ENCODE measurements at regions not wholly inside any gene's neighbourhood (a gene's known extent, or its start where the extent isn't known, plus 50 kb on each side); places are given as distances from the start of the nearest gene placed in this dataset.

- 36 to 51% (median 47%) methylated on average over 5 of the region's 5 CpGs for WGBS, 3 donors
- Histone ChIP-seq H3K27me3 (ENCODE audit: control insufficient read depth in 3 of 3, insufficient read depth in 3 of 3, low read length in 3 of 3) (no peaks in the 10 kb centered on the region), H3K36me3 (ENCODE audit: control insufficient read depth in 3 of 3, insufficient read depth in 2 of 3, low read depth in 1 of 3, low read length in 3 of 3) (no peaks in the 10 kb centered on the region), H3K4me3 (ENCODE audit: low read depth in 1 of 3, low read length in 3 of 3) (no peak overlapping the region), H3K4me1 (ENCODE audit: control insufficient read depth in 3 of 3, insufficient read depth in 2 of 3, low read depth in 1 of 3, low read length in 2 of 3) (no peaks in the 10 kb centered on the region), H3K9me3 (ENCODE audit: control insufficient read depth in 2 of 2, insufficient read depth in 1 of 2, low read depth in 1 of 2, low read length in 1 of 2) (no peaks in the 10 kb centered on the region), H3K27ac (ENCODE audit: low read depth in 1 of 3, low read length in 2 of 3) (no peak overlapping the region)
- peak; percentile 67 for FAIRE-seq
- DNase-seq, result peak; percentile 58 to 60
These were observed 299.0 kb downstream of the KLF12 start for GRCh38 chr13:73835138-73835721.

GRCh38 chr13:73833325-73834070, 300.7 kb downstream of the KLF12 start:
- H3K27ac ChIP-seq (ENCODE audit: low read depth in 1 of 3, low read length in 2 of 3), result no peak overlapping the region
- 83 to 91% (median 84%) methylated on average over 7 of the region's 7 CpGs for WGBS, 3 donors
- FAIRE-seq (no peak), DNase-seq (no peak)
- H3K4me1 ChIP-seq (ENCODE audit: control insufficient read depth in 3 of 3, insufficient read depth in 2 of 3, low read depth in 1 of 3, low read length in 2 of 3), result no peaks in the 10 kb centered on the region
- H3K36me3 ChIP-seq (ENCODE audit: control insufficient read depth in 3 of 3, insufficient read depth in 2 of 3, low read depth in 1 of 3, low read length in 3 of 3), result no peaks in the 10 kb centered on the region
- H3K27me3 ChIP-seq (ENCODE audit: control insufficient read depth in 3 of 3, insufficient read depth in 3 of 3, low read length in 3 of 3), result no peaks in the 10 kb centered on the region
- no peaks in the 10 kb centered on the region for H3K9me3 ChIP-seq (ENCODE audit: control insufficient read depth in 2 of 2, insufficient read depth in 1 of 2, low read depth in 1 of 2, low read length in 1 of 2)
- no peak overlapping the region for H3K4me3 ChIP-seq (ENCODE audit: low read depth in 1 of 3, low read length in 3 of 3)

GRCh38 chr13:73832825-73833224, 301.4 kb downstream of the KLF12 start:
- H3K36me3 ChIP-seq (ENCODE audit: control insufficient read depth in 3 of 3, insufficient read depth in 2 of 3, low read depth in 1 of 3, low read length in 3 of 3), result no peaks in the 10 kb centered on the region
- no peak overlapping the region for H3K4me3 ChIP-seq (ENCODE audit: low read depth in 1 of 3, low read length in 3 of 3)
- no peaks in the 10 kb centered on the region for H3K4me1 ChIP-seq (ENCODE audit: control insufficient read depth in 3 of 3, insufficient read depth in 2 of 3, low read depth in 1 of 3, low read length in 2 of 3)
- FAIRE-seq (no peak), DNase-seq (no peak)
- 70 to 85% (median 84%) methylated on average over 3 of the region's 3 CpGs for WGBS, 3 donors
- H3K27me3 ChIP-seq (ENCODE audit: control insufficient read depth in 3 of 3, insufficient read depth in 3 of 3, low read length in 3 of 3), result no peaks in the 10 kb centered on the region
- no peak overlapping the region for H3K27ac ChIP-seq (ENCODE audit: low read depth in 1 of 3, low read length in 2 of 3)
- H3K9me3 ChIP-seq (ENCODE audit: control insufficient read depth in 2 of 2, insufficient read depth in 1 of 2, low read depth in 1 of 2, low read length in 1 of 2), result no peaks in the 10 kb centered on the region

- FAIRE-seq, result no peak
- H3K27me3 ChIP-seq (ENCODE audit: control insufficient read depth in 3 of 3, insufficient read depth in 3 of 3, low read length in 3 of 3), result no peaks in the 10 kb centered on the region
- no peak overlapping the region for H3K4me3 ChIP-seq (ENCODE audit: low read depth in 1 of 3, low read length in 3 of 3)
- no peaks in the 10 kb centered on the region for H3K4me1 ChIP-seq (ENCODE audit: control insufficient read depth in 3 of 3, insufficient read depth in 2 of 3, low read depth in 1 of 3, low read length in 2 of 3)
- DNase-seq, result peak in 1 of 2 donors; percentile 15
- H3K9me3 ChIP-seq (ENCODE audit: control insufficient read depth in 2 of 2, insufficient read depth in 1 of 2, low read depth in 1 of 2, low read length in 1 of 2), result no peaks in the 10 kb centered on the region
- WGBS, 3 donors, result 70 to 79% (median 75%) methylated on average over 4 of the region's 4 CpGs
- no peak overlapping the region for H3K27ac ChIP-seq (ENCODE audit: low read depth in 1 of 3, low read length in 2 of 3)
- no peaks in the 10 kb centered on the region for H3K36me3 ChIP-seq (ENCODE audit: control insufficient read depth in 3 of 3, insufficient read depth in 2 of 3, low read depth in 1 of 3, low read length in 3 of 3)
These were observed 302.0 kb downstream of the KLF12 start for GRCh38 chr13:73832128-73832588.

- Histone ChIP-seq H3K27me3 (ENCODE audit: control insufficient read depth in 3 of 3, insufficient read depth in 3 of 3, low read length in 3 of 3) (no peaks in the 10 kb centered on the region), H3K4me1 (ENCODE audit: control insufficient read depth in 3 of 3, insufficient read depth in 2 of 3, low read depth in 1 of 3, low read length in 2 of 3) (no peaks in the 10 kb centered on the region), H3K27ac (ENCODE audit: low read depth in 1 of 3, low read length in 2 of 3) (no peak overlapping the region), H3K4me3 (ENCODE audit: low read depth in 1 of 3, low read length in 3 of 3) (no peak overlapping the region), H3K36me3 (ENCODE audit: control insufficient read depth in 3 of 3, insufficient read depth in 2 of 3, low read depth in 1 of 3, low read length in 3 of 3) (no peaks in the 10 kb centered on the region), H3K9me3 (ENCODE audit: control insufficient read depth in 2 of 2, insufficient read depth in 1 of 2, low read depth in 1 of 2, low read length in 1 of 2) (no peaks in the 10 kb centered on the region)
- DNase-seq (no peak), FAIRE-seq (no peak)
- WGBS, 3 donors, result 93 to 100% (median 96%) methylated on average over 1 of the region's 1 CpG
These were observed 304.8 kb downstream of the KLF12 start for GRCh38 chr13:73829416-73829815.

GRCh38 chr13:73828811-73829210, 305.4 kb downstream of the KLF12 start:
- H3K9me3 ChIP-seq (ENCODE audit: control insufficient read depth in 2 of 2, insufficient read depth in 1 of 2, low read depth in 1 of 2, low read length in 1 of 2), result no peaks in the 10 kb centered on the region
- 79 to 83% (median 80%) methylated on average over 4 of the region's 4 CpGs for WGBS, 3 donors
- H3K4me3 ChIP-seq (ENCODE audit: low read depth in 1 of 3, low read length in 3 of 3), result no peak overlapping the region
- H3K27ac ChIP-seq (ENCODE audit: low read depth in 1 of 3, low read length in 2 of 3), result no peak overlapping the region
- DNase-seq (no peak), FAIRE-seq (no peak)
- no peaks in the 10 kb centered on the region for H3K27me3 ChIP-seq (ENCODE audit: control insufficient read depth in 3 of 3, insufficient read depth in 3 of 3, low read length in 3 of 3)
- H3K36me3 ChIP-seq (ENCODE audit: control insufficient read depth in 3 of 3, insufficient read depth in 2 of 3, low read depth in 1 of 3, low read length in 3 of 3), result no peaks in the 10 kb centered on the region
- no peaks in the 10 kb centered on the region for H3K4me1 ChIP-seq (ENCODE audit: control insufficient read depth in 3 of 3, insufficient read depth in 2 of 3, low read depth in 1 of 3, low read length in 2 of 3)

- Histone ChIP-seq H3K4me1 (ENCODE audit: control insufficient read depth in 3 of 3, insufficient read depth in 2 of 3, low read depth in 1 of 3, low read length in 2 of 3) (peaks cover 0 to 2% (median 0%) of the 10 kb centered on the region in 3 donors), H3K36me3 (ENCODE audit: control insufficient read depth in 3 of 3, insufficient read depth in 2 of 3, low read depth in 1 of 3, low read length in 3 of 3) (no peaks in the 10 kb centered on the region), H3K27ac (ENCODE audit: low read depth in 1 of 3, low read length in 2 of 3) (no peak overlapping the region), H3K27me3 (ENCODE audit: control insufficient read depth in 3 of 3, insufficient read depth in 3 of 3, low read length in 3 of 3) (no peaks in the 10 kb centered on the region), H3K4me3 (ENCODE audit: low read depth in 1 of 3, low read length in 3 of 3) (no peak overlapping the region), H3K9me3 (ENCODE audit: control insufficient read depth in 2 of 2, insufficient read depth in 1 of 2, low read depth in 1 of 2, low read length in 1 of 2) (no peaks in the 10 kb centered on the region)
- FAIRE-seq, result no peak
- no peak for DNase-seq
- 78 to 98% (median 82%) methylated on average over 3 of the region's 3 CpGs for WGBS, 3 donors
These were observed 306.8 kb downstream of the KLF12 start for GRCh38 chr13:73827434-73827833.

- no peak for FAIRE-seq
- no peaks in the 10 kb centered on the region for H3K36me3 ChIP-seq (ENCODE audit: control insufficient read depth in 3 of 3, insufficient read depth in 2 of 3, low read depth in 1 of 3, low read length in 3 of 3)
- H3K27me3 ChIP-seq (ENCODE audit: control insufficient read depth in 3 of 3, insufficient read depth in 3 of 3, low read length in 3 of 3), result no peaks in the 10 kb centered on the region
- 82 to 91% (median 90%) methylated on average over 3 of the region's 3 CpGs for WGBS, 3 donors
- no peak overlapping the region for H3K27ac ChIP-seq (ENCODE audit: low read depth in 1 of 3, low read length in 2 of 3)
- no peak for DNase-seq
- H3K9me3 ChIP-seq (ENCODE audit: control insufficient read depth in 2 of 2, insufficient read depth in 1 of 2, low read depth in 1 of 2, low read length in 1 of 2), result no peaks in the 10 kb centered on the region
- peaks cover 0 to 2% (median 0%) of the 10 kb centered on the region in 3 donors for H3K4me1 ChIP-seq (ENCODE audit: control insufficient read depth in 3 of 3, insufficient read depth in 2 of 3, low read depth in 1 of 3, low read length in 2 of 3)
- H3K4me3 ChIP-seq (ENCODE audit: low read depth in 1 of 3, low read length in 3 of 3), result no peak overlapping the region
These were observed 309.1 kb downstream of the KLF12 start for GRCh38 chr13:73825143-73825542.

Measured in small intestine (tissue), 7 donors.